Large intestine (tissue), 3 donors: ENCODE measurements at regions not wholly inside any gene's neighbourhood (a gene's known extent, or its start where the extent isn't known, plus 50 kb on each side); places are given as distances from the start of the nearest gene placed in this dataset.

Experiments
- DNase-seq, 2 donors: peaks; one replicate each; pipeline versions ENCODE4 v3.0.0 to v3.0.0-alpha.2; 2013
- H3K27ac ChIP-seq: one replicate; pipeline ENCODE4 v1.5.1; 2013; ENCODE audit warnings: low read length
- H3K27me3 ChIP-seq: 2 replicates; pipeline ENCODE4 v1.6.1; 2013; ENCODE audit warnings: low read length; ENCODE audit not compliant: control insufficient read depth, insufficient read depth
- H3K36me3 ChIP-seq: 2 replicates; pipeline ENCODE4 v1.6.1; 2013; ENCODE audit warnings: low read length; ENCODE audit not compliant: control insufficient read depth, insufficient read depth
- H3K4me1 ChIP-seq: one replicate; pipeline ENCODE4 v1.6.1; 2013; ENCODE audit warnings: low read length; ENCODE audit not compliant: control insufficient read depth, insufficient read depth
- H3K4me3 ChIP-seq: one replicate; pipeline ENCODE4 v1.5.1; 2013; ENCODE audit warnings: low read length
- H3K9me3 ChIP-seq: one replicate; pipeline ENCODE4 v1.6.1; 2013; ENCODE audit warnings: mild to moderate bottlenecking, low read depth, low read length, moderate library complexity; ENCODE audit not compliant: control insufficient read depth
- WGBS: methylation state at CpG from one replicate; pipeline ENCODE4 v1.1.5; 2013; ENCODE audit warnings: low lambda C conversion rate; ENCODE audit not compliant: insufficient coverage; 5-methylcytosine and 5-hydroxymethylcytosine counted together

DNA sequence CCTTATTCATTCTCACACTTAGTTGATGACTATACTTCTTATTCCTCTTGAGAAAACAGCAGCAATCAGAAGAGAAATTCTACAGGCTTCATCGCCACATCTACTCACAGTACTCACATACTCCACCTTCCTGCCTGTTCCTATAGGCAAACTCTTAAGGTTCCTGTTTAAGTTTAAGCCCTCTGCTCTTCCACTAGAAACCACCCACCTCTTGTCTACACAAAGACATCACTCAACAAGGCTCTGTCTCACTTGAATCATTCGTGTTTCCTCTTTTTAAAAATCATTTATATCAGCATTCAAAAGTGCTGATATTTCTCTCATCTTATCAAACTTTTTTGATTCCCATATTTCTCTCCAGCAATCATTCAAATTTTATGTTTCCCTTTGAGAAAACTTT is 85.5 kb upstream of the ADO start:
- no peaks in the 10 kb centered on the region for H3K9me3 ChIP-seq
- no peaks in the 10 kb centered on the region for H3K4me1 ChIP-seq
- H3K4me3 ChIP-seq, result no peak overlapping the region
- DNase-seq, result no peak
- H3K36me3 ChIP-seq, result no peaks in the 10 kb centered on the region
- H3K27me3 ChIP-seq, result no peaks in the 10 kb centered on the region
- no peak overlapping the region for H3K27ac ChIP-seq
- WGBS, result 86% methylated on average over 1 of the region's 2 CpGs

DNA sequence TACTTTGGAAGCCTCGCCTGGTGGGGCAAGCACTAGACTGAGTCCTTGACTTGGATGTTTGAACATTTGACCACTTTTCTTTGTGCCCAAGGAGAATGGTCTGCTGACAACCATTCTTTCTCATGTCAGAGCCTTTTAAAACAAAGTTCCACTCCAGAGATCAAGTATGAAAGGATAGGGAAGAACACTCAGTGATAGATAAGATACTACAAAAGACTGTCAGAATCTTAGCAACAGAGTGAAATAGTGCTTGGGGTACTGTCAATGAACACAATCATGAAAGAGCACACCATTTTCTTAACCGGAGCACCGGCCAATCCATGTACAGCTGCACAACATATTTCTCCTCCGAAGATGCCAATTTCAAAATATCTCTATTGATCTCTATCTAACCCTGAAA is 82.8 kb upstream of the ADO start:
- no peak overlapping the region for H3K4me3 ChIP-seq
- no peaks in the 10 kb centered on the region for H3K9me3 ChIP-seq
- no CpG with 5 or more reads among the region's 4 CpGs for WGBS

DNA sequence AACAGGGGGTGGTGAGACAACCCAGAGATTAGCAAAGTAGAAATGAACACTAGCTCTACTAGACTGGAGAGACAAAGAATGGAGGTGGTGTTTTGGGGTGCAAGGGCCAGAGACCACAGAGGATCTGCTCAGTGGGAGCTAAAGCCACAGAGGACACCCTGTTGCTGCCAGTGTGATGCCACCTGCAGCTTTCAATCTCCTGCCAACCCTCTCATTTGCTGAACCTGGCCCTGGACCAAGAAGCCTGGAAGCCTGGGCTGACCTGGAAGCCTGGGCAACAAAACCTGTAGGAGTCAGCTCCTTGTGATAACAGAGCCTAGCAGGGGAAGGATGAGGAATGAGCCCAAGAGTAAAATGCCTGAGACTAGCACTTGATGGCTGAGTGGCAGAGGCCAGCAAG is 81.1 kb upstream of the ADO start:
- H3K27ac ChIP-seq, result no peak overlapping the region
- no peaks in the 10 kb centered on the region for H3K27me3 ChIP-seq
- no peak overlapping the region for H3K4me3 ChIP-seq
- no peaks in the 10 kb centered on the region for H3K36me3 ChIP-seq
- no peak for DNase-seq
- H3K9me3 ChIP-seq, result no peaks in the 10 kb centered on the region
- H3K4me1 ChIP-seq, result no peaks in the 10 kb centered on the region

More for the DNA sequence above, 82.8 kb upstream of the ADO start:
- DNase-seq, result no peak
- Histone ChIP-seq H3K27me3 (no peaks in the 10 kb centered on the region), H3K4me1 (no peaks in the 10 kb centered on the region), H3K27ac (no peak overlapping the region), H3K36me3 (no peaks in the 10 kb centered on the region)

DNA sequence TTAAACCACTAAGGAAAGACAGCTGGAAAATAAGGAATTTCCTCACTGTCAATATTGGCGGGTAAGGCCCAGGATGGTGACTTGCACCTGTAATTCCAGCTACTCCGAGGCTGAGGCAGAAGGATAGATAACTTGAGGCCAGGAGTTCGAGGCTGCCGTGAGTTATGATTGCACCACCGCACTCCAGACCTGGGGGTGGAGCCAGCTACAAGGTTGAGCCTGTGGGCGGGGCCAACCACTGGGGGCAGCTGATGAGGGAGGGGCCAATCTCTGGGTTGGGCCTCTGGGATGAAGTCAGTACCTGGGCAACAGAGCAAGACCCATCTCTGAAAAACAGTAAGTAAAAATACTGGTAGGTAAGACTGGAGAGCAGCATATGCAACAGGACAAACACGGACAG is 80.1 kb upstream of the ADO start:
- Histone ChIP-seq H3K27ac (no peak overlapping the region), H3K4me1 (no peaks in the 10 kb centered on the region), H3K36me3 (no peaks in the 10 kb centered on the region), H3K9me3 (no peaks in the 10 kb centered on the region), H3K4me3 (no peak overlapping the region), H3K27me3 (no peaks in the 10 kb centered on the region)
- no peak for DNase-seq
- WGBS, result no CpG with 5 or more reads among the region's 7 CpGs

DNA sequence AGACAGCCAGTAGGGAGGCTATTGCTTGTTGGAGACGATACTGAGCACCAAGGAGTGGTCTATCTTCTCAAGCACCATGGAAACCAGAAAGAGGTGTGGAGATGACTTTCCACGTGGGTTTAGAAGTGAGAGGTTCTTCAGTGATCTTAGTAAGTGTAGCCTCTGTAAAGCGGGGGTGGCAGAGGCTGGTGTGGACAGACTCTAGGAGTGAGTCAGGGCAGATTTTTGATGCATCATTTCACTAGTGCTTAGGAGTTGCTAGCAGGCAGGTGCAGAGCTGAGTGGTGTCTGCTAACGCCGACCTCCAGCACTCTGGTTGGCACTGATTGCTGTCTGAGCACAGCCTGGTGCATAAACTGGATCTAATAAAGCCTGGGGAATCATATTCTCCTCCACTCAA is 78.4 kb upstream of the ADO start:
- Histone ChIP-seq H3K9me3 (no peaks in the 10 kb centered on the region), H3K4me3 (no peak overlapping the region), H3K27me3 (no peaks in the 10 kb centered on the region), H3K27ac (no peak overlapping the region), H3K36me3 (no peaks in the 10 kb centered on the region), H3K4me1 (no peaks in the 10 kb centered on the region)
- DNase-seq, result no peak
- WGBS, result 100% methylated on average over 1 of the region's 5 CpGs

DNA sequence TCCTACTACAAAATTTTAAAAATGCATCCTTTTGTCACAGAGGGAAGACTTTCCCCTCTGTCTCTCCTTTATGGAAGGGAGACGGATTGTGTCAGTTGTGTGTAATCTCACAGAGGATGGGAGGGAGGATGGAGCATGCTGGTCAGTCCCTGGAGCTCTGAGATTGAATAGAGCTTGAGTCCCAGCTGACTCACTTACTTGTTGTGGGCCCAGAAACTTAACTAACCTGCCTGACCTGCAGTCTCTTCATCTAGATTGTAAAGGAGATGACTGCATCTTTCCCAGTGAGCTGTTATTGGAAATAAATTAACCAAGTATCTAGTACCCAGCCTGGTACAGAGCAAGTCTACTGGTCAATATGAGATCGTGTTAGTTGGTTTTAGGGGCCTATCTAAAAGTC is 77.9 kb upstream of the ADO start:
- WGBS, result 60% methylated on average over 1 of the region's 2 CpGs
- Histone ChIP-seq H3K9me3 (no peaks in the 10 kb centered on the region), H3K27me3 (no peaks in the 10 kb centered on the region), H3K4me3 (no peak overlapping the region), H3K36me3 (no peaks in the 10 kb centered on the region), H3K4me1 (no peaks in the 10 kb centered on the region), H3K27ac (no peak overlapping the region)
- no peak for DNase-seq

DNA sequence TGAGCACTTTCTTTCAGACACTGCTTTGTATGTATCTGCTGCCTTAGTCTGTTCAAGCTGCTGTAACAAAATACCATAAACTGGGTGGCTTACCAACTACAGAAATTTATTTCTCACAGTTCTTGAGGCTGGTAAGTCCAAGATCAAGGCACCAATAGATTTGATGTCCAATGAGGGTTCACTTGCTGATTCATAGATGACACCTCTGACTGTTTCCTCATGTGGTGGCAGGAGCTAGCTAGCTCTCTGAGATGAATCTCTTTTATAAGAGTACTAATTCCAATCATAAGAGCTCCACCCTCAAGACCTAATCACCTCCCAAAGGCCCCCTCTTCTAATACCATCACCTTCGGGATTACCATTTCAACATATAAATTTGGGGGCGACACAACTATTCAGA is 76.6 kb upstream of the ADO start:
- Histone ChIP-seq H3K4me1 (no peaks in the 10 kb centered on the region), H3K36me3 (no peaks in the 10 kb centered on the region), H3K27ac (no peak overlapping the region), H3K9me3 (no peaks in the 10 kb centered on the region), H3K27me3 (no peaks in the 10 kb centered on the region), H3K4me3 (no peak overlapping the region)
- DNase-seq, result no peak
- no CpG with 5 or more reads among the region's 2 CpGs for WGBS

DNA sequence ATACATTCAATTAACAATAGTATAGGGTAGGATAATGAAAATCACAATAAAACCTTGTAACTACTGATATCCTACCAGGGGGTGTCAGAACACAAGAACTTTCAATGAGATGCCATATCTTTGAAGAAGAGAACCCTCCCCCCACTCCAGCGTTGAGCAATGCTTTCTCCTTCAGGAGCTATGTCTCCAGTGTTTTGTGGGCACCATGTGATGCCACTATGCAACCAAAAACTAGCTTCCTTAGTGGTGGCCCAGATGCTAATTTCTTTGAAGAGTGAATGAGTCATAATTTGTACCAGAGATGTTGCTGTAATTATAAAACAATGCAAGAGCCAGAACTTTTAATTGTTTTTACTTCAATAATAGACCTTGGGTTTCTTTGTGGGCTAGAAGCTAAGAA is 76.0 kb upstream of the ADO start:
- Histone ChIP-seq H3K36me3 (no peaks in the 10 kb centered on the region), H3K4me3 (no peak overlapping the region), H3K9me3 (no peaks in the 10 kb centered on the region), H3K27ac (no peak overlapping the region), H3K4me1 (no peaks in the 10 kb centered on the region), H3K27me3 (no peaks in the 10 kb centered on the region)
- no CpG with 5 or more reads among the region's 1 CpG for WGBS
- DNase-seq, result no peak

DNA sequence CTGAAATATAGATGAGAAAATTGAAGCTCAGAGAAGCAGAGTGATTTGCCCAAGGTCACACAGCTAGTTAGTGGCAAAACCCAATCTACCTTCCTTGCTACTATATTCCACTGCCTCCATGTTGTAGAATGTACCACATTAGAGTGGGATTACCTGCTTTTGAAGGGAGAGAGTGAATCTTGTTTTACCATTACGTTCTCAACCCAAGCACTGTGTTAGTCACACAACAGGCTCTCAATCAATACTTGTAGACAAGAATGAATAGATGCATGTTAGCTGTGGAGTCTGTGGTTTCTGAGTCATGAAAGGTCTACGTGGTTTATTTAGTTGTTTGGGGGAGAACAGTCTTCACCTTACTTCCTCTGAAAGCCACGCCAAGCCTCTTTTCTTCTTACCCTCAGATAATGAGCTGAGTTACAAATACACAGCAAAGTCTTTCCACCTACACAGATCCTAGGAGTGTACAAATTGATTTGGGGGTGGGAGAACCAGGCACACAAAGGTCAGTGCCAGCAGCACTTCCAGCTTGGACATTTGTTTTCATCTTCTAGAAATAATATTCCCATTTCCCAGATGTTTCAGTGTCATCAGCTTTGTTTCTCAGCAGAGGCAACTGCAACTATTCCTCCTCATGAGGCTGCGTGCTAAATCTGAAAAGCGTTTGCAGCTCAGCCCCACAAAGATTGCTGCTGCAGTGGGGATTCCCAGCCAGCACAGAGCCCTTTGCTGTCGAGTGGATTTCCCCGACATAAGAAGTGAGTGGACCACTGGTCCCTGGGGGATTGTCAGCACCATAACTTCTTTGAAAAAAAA is 71.5 kb upstream of the ADO start:
- no peaks in the 10 kb centered on the region for H3K27me3 ChIP-seq
- DNase-seq, result no peak
- WGBS, result no CpG with 5 or more reads among the region's 7 CpGs
- H3K4me1 ChIP-seq, result no peaks in the 10 kb centered on the region
- H3K9me3 ChIP-seq, result no peaks in the 10 kb centered on the region
- H3K36me3 ChIP-seq, result no peaks in the 10 kb centered on the region
- no peak overlapping the region for H3K4me3 ChIP-seq
- no peak overlapping the region for H3K27ac ChIP-seq

DNA sequence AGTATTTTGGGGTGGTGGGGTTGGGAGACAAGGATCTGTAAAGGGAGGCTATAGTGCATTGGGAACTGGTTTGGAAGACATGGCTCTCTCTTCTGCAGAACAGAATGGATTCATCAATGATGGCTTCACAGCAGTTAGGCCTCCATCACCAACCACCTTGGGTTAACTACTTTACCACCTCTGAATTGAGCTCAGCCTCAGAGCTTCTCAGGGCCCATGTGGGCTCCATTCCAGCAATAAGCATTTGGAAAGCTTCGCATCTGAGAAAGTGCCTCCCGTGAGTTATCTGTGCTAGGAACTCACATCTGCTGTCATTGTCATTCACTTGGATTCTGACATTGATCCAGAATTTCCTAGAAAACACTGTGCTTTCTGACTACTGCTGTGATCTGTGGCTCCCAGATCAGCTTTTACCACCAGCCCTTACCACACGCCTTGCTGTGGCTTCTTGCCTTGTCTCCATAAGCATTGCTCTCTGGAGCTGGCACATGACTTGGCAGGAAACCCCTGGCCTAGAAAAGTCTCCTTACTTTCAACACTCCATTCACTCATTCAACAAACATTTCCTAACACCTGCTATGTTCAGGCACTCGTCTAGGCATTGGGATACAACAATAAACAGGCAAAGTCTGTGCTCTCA is 70.7 kb upstream of the ADO start:
- H3K27ac ChIP-seq, result no peak overlapping the region
- no peak for DNase-seq
- H3K4me1 ChIP-seq, result no peaks in the 10 kb centered on the region
- H3K9me3 ChIP-seq, result no peaks in the 10 kb centered on the region
- no peaks in the 10 kb centered on the region for H3K36me3 ChIP-seq
- WGBS, result 83% methylated on average over 1 of the region's 4 CpGs
- H3K4me3 ChIP-seq, result no peak overlapping the region
- no peaks in the 10 kb centered on the region for H3K27me3 ChIP-seq
